ENCODE measurements at regions not wholly inside any gene's neighbourhood (a gene's known extent, or its start where the extent isn't known, plus 50 kb on each side); places are given as distances from the start of the nearest gene placed in this dataset.

GRCh38 chr10:36455526-36456133 lies 669.8 kb upstream of the ANKRD30A start:
- no peak for TF ChIP-seq REST (IDR thresholded peaks at IDR 0.05; ENCODE audit: low read depth)
- TF ChIP-seq TCF12 (IDR thresholded peaks at IDR 0.05; ENCODE audit: low read depth), result no peak
- TF ChIP-seq EGR1 (IDR thresholded peaks at IDR 0.05), result no peak
- TF ChIP-seq TAF1 (IDR thresholded peaks at IDR 0.05; ENCODE audit: low read depth), result no peak
- no peak for TF ChIP-seq FOXM1 (IDR thresholded peaks at IDR 0.05; ENCODE audit: borderline replicate concordance, low read depth)
- no peak for TF ChIP-seq YY1 (IDR thresholded peaks at IDR 0.05; ENCODE audit: low read depth)
- TF ChIP-seq ZBTB7A (IDR thresholded peaks at IDR 0.05; ENCODE audit: low read depth), result no peak
- no peak for TF ChIP-seq EP300 (IDR thresholded peaks at IDR 0.05; ENCODE audit: borderline replicate concordance)
- TF ChIP-seq USF1 (IDR thresholded peaks at IDR 0.05), result no peak
- TF ChIP-seq CEBPB (IDR thresholded peaks at IDR 0.05), result no peak
- no peak for TF ChIP-seq NFIC (IDR thresholded peaks at IDR 0.05)
- TF ChIP-seq RAD21 (IDR thresholded peaks at IDR 0.05; ENCODE audit: low read depth), result no peak

- TF ChIP-seq YY1 (IDR thresholded peaks at IDR 0.05; ENCODE audit: low read depth) (no peak), REST (IDR thresholded peaks at IDR 0.05; ENCODE audit: low read depth) (no peak), RAD21 (IDR thresholded peaks at IDR 0.05; ENCODE audit: low read depth) (no peak), CREB1 (IDR thresholded peaks at IDR 0.05; ENCODE audit: low read depth) (no peak), FOXM1 (IDR thresholded peaks at IDR 0.05; ENCODE audit: borderline replicate concordance, low read depth) (no peak), EP300 (IDR thresholded peaks at IDR 0.05; ENCODE audit: borderline replicate concordance) (no peak)
Measured at GRCh38 chr10:36452851-36453250, 672.5 kb upstream of the ANKRD30A start.

GRCh38 chr10:36451391-36451970 lies 673.9 kb upstream of the ANKRD30A start:
- no peak for TF ChIP-seq TAF1 (IDR thresholded peaks at IDR 0.05; ENCODE audit: low read depth)
- no peak for TF ChIP-seq EP300 (IDR thresholded peaks at IDR 0.05; ENCODE audit: borderline replicate concordance)
- no peak for TF ChIP-seq ZBTB7A (IDR thresholded peaks at IDR 0.05; ENCODE audit: low read depth)
- no peak for TF ChIP-seq YY1 (IDR thresholded peaks at IDR 0.05; ENCODE audit: low read depth)
- TF ChIP-seq CREB1 (IDR thresholded peaks at IDR 0.05; ENCODE audit: low read depth), result no peak
- no peak for TF ChIP-seq REST (IDR thresholded peaks at IDR 0.05; ENCODE audit: low read depth)
- no peak for TF ChIP-seq USF1 (IDR thresholded peaks at IDR 0.05)
- no peak for TF ChIP-seq TEAD4 (IDR thresholded peaks at IDR 0.05)
- no peak for TF ChIP-seq MAX (IDR thresholded peaks at IDR 0.05)
- TF ChIP-seq CEBPB (IDR thresholded peaks at IDR 0.05), result no peak
- no peak for TF ChIP-seq NFIC (IDR thresholded peaks at IDR 0.05)
- TF ChIP-seq RAD21 (IDR thresholded peaks at IDR 0.05; ENCODE audit: low read depth), result no peak
- no peak for TF ChIP-seq FOXM1 (IDR thresholded peaks at IDR 0.05; ENCODE audit: borderline replicate concordance, low read depth)
- TF ChIP-seq EGR1 (IDR thresholded peaks at IDR 0.05), result no peak
- TF ChIP-seq TCF12 (IDR thresholded peaks at IDR 0.05; ENCODE audit: low read depth), result no peak

GRCh38 chr10:36450380-36450779 lies 675.0 kb upstream of the ANKRD30A start:
- TF ChIP-seq CEBPB (IDR thresholded peaks at IDR 0.05), result no peak
- TF ChIP-seq TAF1 (IDR thresholded peaks at IDR 0.05; ENCODE audit: low read depth), result no peak
- no peak for TF ChIP-seq TCF12 (IDR thresholded peaks at IDR 0.05; ENCODE audit: low read depth)
- TF ChIP-seq EGR1 (IDR thresholded peaks at IDR 0.05), result no peak
- TF ChIP-seq YY1 (IDR thresholded peaks at IDR 0.05; ENCODE audit: low read depth), result no peak
- no peak for TF ChIP-seq CREB1 (IDR thresholded peaks at IDR 0.05; ENCODE audit: low read depth)
- no peak for TF ChIP-seq FOXM1 (IDR thresholded peaks at IDR 0.05; ENCODE audit: borderline replicate concordance, low read depth)
- no peak for TF ChIP-seq EP300 (IDR thresholded peaks at IDR 0.05; ENCODE audit: borderline replicate concordance)
- TF ChIP-seq TEAD4 (IDR thresholded peaks at IDR 0.05), result no peak
- no peak for TF ChIP-seq USF1 (IDR thresholded peaks at IDR 0.05)
- no peak for TF ChIP-seq MAX (IDR thresholded peaks at IDR 0.05)
- no peak for TF ChIP-seq RAD21 (IDR thresholded peaks at IDR 0.05; ENCODE audit: low read depth)
- TF ChIP-seq ZBTB7A (IDR thresholded peaks at IDR 0.05; ENCODE audit: low read depth), result no peak
- no peak for TF ChIP-seq REST (IDR thresholded peaks at IDR 0.05; ENCODE audit: low read depth)
